ENCODE measurements at regions not wholly inside any gene's neighbourhood (a gene's known extent, or its start where the extent isn't known, plus 50 kb on each side); places are given as distances from the start of the nearest gene placed in this dataset.
"Not testable (repeated sequence)": the region's sequence is repeated elsewhere in the genome, so short reads cannot be mapped to it uniquely, and the experiment has no call there.

GRCh38 chr10:133019191-133019590 lies 68.5 kb upstream of the ADGRA1 start:
- Histone ChIP-seq H3K9ac (ENCODE audit: low read length) (no peak overlapping the region), H3K4me1 (ENCODE audit: control insufficient read depth, insufficient read depth, low read length) (no peaks in the 10 kb centered on the region), H3K27me3 (replicated peaks; ENCODE audit: control insufficient read depth, insufficient read depth, low read length) (peaks cover 14% of the 10 kb centered on the region), H3K36me3 (ENCODE audit: control insufficient read depth, insufficient read depth, low read length, severe bottlenecking) (no peaks in the 10 kb centered on the region), H3K9me3 (ENCODE audit: control insufficient read depth, low read length) (no peaks in the 10 kb centered on the region), H3K4me3 (ENCODE audit: low read length) (no peak overlapping the region)
- DNase-seq (ENCODE audit: low read depth): no peak

- Histone ChIP-seq H3K9me3 (ENCODE audit: control insufficient read depth, low read length) (no peaks in the 10 kb centered on the region), H3K4me3 (ENCODE audit: low read length) (no peak overlapping the region), H3K9ac (ENCODE audit: low read length) (no peak overlapping the region), H3K4me1 (ENCODE audit: control insufficient read depth, insufficient read depth, low read length) (no peaks in the 10 kb centered on the region), H3K36me3 (ENCODE audit: control insufficient read depth, insufficient read depth, low read length, severe bottlenecking) (no peaks in the 10 kb centered on the region), H3K27me3 (replicated peaks; ENCODE audit: control insufficient read depth, insufficient read depth, low read length) (peaks cover 11% of the 10 kb centered on the region)
- DNase-seq (ENCODE audit: low read depth): no peak
These were observed 69.2 kb upstream of the ADGRA1 start for GRCh38 chr10:133018491-133018890.

- Histone ChIP-seq H3K36me3 (ENCODE audit: control insufficient read depth, insufficient read depth, low read length, severe bottlenecking) (no peaks in the 10 kb centered on the region), H3K4me3 (ENCODE audit: low read length) (no peak overlapping the region), H3K4me1 (ENCODE audit: control insufficient read depth, insufficient read depth, low read length) (no peaks in the 10 kb centered on the region), H3K9ac (ENCODE audit: low read length) (no peak overlapping the region), H3K9me3 (ENCODE audit: control insufficient read depth, low read length) (no peaks in the 10 kb centered on the region), H3K27me3 (replicated peaks; ENCODE audit: control insufficient read depth, insufficient read depth, low read length) (peaks cover 8% of the 10 kb centered on the region)
- no peak for DNase-seq (ENCODE audit: low read depth)
These were observed 70.5 kb upstream of the ADGRA1 start for GRCh38 chr10:133017203-133017601.

- no peak for DNase-seq (ENCODE audit: low read depth)
These were observed 71.1 kb upstream of the ADGRA1 start for GRCh38 chr10:133016493-133017202.

GRCh38 chr10:133015816-133016462 lies 71.8 kb upstream of the ADGRA1 start:
- H3K4me1 ChIP-seq (ENCODE audit: control insufficient read depth, insufficient read depth, low read length): no peaks in the 10 kb centered on the region
- H3K4me3 ChIP-seq (ENCODE audit: low read length): no peak overlapping the region
- H3K9me3 ChIP-seq (ENCODE audit: control insufficient read depth, low read length): no peaks in the 10 kb centered on the region
- no peak overlapping the region for H3K9ac ChIP-seq (ENCODE audit: low read length)
- no peaks in the 10 kb centered on the region for H3K36me3 ChIP-seq (ENCODE audit: control insufficient read depth, insufficient read depth, low read length, severe bottlenecking)
- H3K27me3 ChIP-seq (replicated peaks; ENCODE audit: control insufficient read depth, insufficient read depth, low read length): peaks cover 8% of the 10 kb centered on the region
- DNase-seq (ENCODE audit: low read depth): no peak

More at GRCh38 chr10:133016493-133017202, 71.1 kb upstream of the ADGRA1 start:
- no peaks in the 10 kb centered on the region for H3K9me3 ChIP-seq (ENCODE audit: control insufficient read depth, low read length)
- H3K4me3 ChIP-seq (ENCODE audit: low read length): no peak overlapping the region
- no peak overlapping the region for H3K9ac ChIP-seq (ENCODE audit: low read length)
- peaks cover 8% of the 10 kb centered on the region for H3K27me3 ChIP-seq (replicated peaks; ENCODE audit: control insufficient read depth, insufficient read depth, low read length)
- no peaks in the 10 kb centered on the region for H3K36me3 ChIP-seq (ENCODE audit: control insufficient read depth, insufficient read depth, low read length, severe bottlenecking)
- no peaks in the 10 kb centered on the region for H3K4me1 ChIP-seq (ENCODE audit: control insufficient read depth, insufficient read depth, low read length)

GRCh38 chr10:133015321-133015720 lies 72.4 kb upstream of the ADGRA1 start:
- Histone ChIP-seq H3K9me3 (ENCODE audit: control insufficient read depth, low read length) (no peaks in the 10 kb centered on the region), H3K4me1 (ENCODE audit: control insufficient read depth, insufficient read depth, low read length) (no peaks in the 10 kb centered on the region), H3K9ac (ENCODE audit: low read length) (no peak overlapping the region), H3K36me3 (ENCODE audit: control insufficient read depth, insufficient read depth, low read length, severe bottlenecking) (no peaks in the 10 kb centered on the region), H3K4me3 (ENCODE audit: low read length) (no peak overlapping the region), H3K27me3 (replicated peaks; ENCODE audit: control insufficient read depth, insufficient read depth, low read length) (peaks cover 5% of the 10 kb centered on the region)
- no peak for DNase-seq (ENCODE audit: low read depth)

GRCh38 chr10:133014416-133015210 lies 72.2 kb upstream of the CFAP46 start:
- no peaks in the 10 kb centered on the region for H3K27me3 ChIP-seq (replicated peaks; ENCODE audit: control insufficient read depth, insufficient read depth, low read length)
- no peak for DNase-seq (ENCODE audit: low read depth)
- no peak overlapping the region for H3K9ac ChIP-seq (ENCODE audit: low read length)
- H3K36me3 ChIP-seq (ENCODE audit: control insufficient read depth, insufficient read depth, low read length, severe bottlenecking): no peaks in the 10 kb centered on the region
- H3K4me3 ChIP-seq (ENCODE audit: low read length): no peak overlapping the region
- H3K4me1 ChIP-seq (ENCODE audit: control insufficient read depth, insufficient read depth, low read length): no peaks in the 10 kb centered on the region
- H3K9me3 ChIP-seq (ENCODE audit: control insufficient read depth, low read length): no peaks in the 10 kb centered on the region

GRCh38 chr10:133013463-133013862 lies 71.1 kb upstream of the CFAP46 start:
- no peak overlapping the region for H3K4me3 ChIP-seq (ENCODE audit: low read length)
- no peak overlapping the region for H3K9ac ChIP-seq (ENCODE audit: low read length)
- H3K9me3 ChIP-seq (ENCODE audit: control insufficient read depth, low read length): no peaks in the 10 kb centered on the region
- no peaks in the 10 kb centered on the region for H3K27me3 ChIP-seq (replicated peaks; ENCODE audit: control insufficient read depth, insufficient read depth, low read length)
- no peak for DNase-seq (ENCODE audit: low read depth)
- peaks cover 7% of the 10 kb centered on the region for H3K4me1 ChIP-seq (ENCODE audit: control insufficient read depth, insufficient read depth, low read length)
- no peaks in the 10 kb centered on the region for H3K36me3 ChIP-seq (ENCODE audit: control insufficient read depth, insufficient read depth, low read length, severe bottlenecking)

- peaks cover 2% of the 10 kb centered on the region for H3K27me3 ChIP-seq (replicated peaks; ENCODE audit: control insufficient read depth, insufficient read depth, low read length)
- H3K4me3 ChIP-seq (ENCODE audit: low read length): no peak overlapping the region
- no peak for DNase-seq (ENCODE audit: low read depth)
- no peaks in the 10 kb centered on the region for H3K36me3 ChIP-seq (ENCODE audit: control insufficient read depth, insufficient read depth, low read length, severe bottlenecking)
- H3K9ac ChIP-seq (ENCODE audit: low read length): no peak overlapping the region
- peaks cover 7% of the 10 kb centered on the region for H3K4me1 ChIP-seq (ENCODE audit: control insufficient read depth, insufficient read depth, low read length)
- H3K9me3 ChIP-seq (ENCODE audit: control insufficient read depth, low read length): no peaks in the 10 kb centered on the region
These were observed 70.4 kb upstream of the CFAP46 start for GRCh38 chr10:133012573-133013359.

GRCh38 chr10:133011882-133012281 lies 69.5 kb upstream of the CFAP46 start:
- Histone ChIP-seq H3K27me3 (replicated peaks; ENCODE audit: control insufficient read depth, insufficient read depth, low read length) (peaks cover 5% of the 10 kb centered on the region), H3K9me3 (ENCODE audit: control insufficient read depth, low read length) (no peaks in the 10 kb centered on the region), H3K4me3 (ENCODE audit: low read length) (no peak overlapping the region), H3K36me3 (ENCODE audit: control insufficient read depth, insufficient read depth, low read length, severe bottlenecking) (no peaks in the 10 kb centered on the region), H3K4me1 (ENCODE audit: control insufficient read depth, insufficient read depth, low read length) (peaks cover 7% of the 10 kb centered on the region), H3K9ac (ENCODE audit: low read length) (no peak overlapping the region)
- DNase-seq (ENCODE audit: low read depth): no peak

- not testable (repeated sequence) for H3K36me3 ChIP-seq (ENCODE audit: control insufficient read depth, insufficient read depth, low read length, severe bottlenecking); H3K4me1 ChIP-seq (ENCODE audit: control insufficient read depth, insufficient read depth, low read length); H3K9ac ChIP-seq (ENCODE audit: low read length); DNase-seq (ENCODE audit: low read depth); H3K4me3 ChIP-seq (ENCODE audit: low read length); H3K27me3 ChIP-seq (replicated peaks; ENCODE audit: control insufficient read depth, insufficient read depth, low read length); H3K9me3 ChIP-seq (ENCODE audit: control insufficient read depth, low read length)
These were observed 69.0 kb upstream of the CFAP46 start for GRCh38 chr10:133011393-133011792.
